B cell (primary cell): ENCODE measurements at regions not wholly inside any gene's neighbourhood (a gene's known extent, or its start where the extent isn't known, plus 50 kb on each side); places are given as distances from the start of the nearest gene placed in this dataset.

ENCODE experiments used
- ATAC-seq: fragments of 200-7000 bp; cut with Tn5 transposase; one replicate; pipeline ENCODE4 v1.10.0; 2021; ENCODE audit warnings: low read depth, mild to moderate bottlenecking, moderate number of reproducible peaks, moderate library complexity
- CTCF ChIA-PET: fragments of 350-600 bp; sonication (Branson Sonifier 250); formaldehyde crosslinking; loops from one replicate; lab custom pipeline; 2021; ENCODE audit warnings: antibody characterized with exemption, inconsistent platforms; lab: Charles Lee
- POLR2A ChIA-PET: fragments of 350-600 bp; sonication (Branson Sonifier 250); formaldehyde crosslinking; loops from one replicate; lab custom pipeline; 2021; ENCODE audit warnings: antibody characterized with exemption; lab: Charles Lee
- DNase-seq: peaks from one replicate; pipeline ENCODE4 v3.0.0; 2013
- H2AFZ ChIP-seq: 2 replicates; pipeline ENCODE4 v1.6.1; 2012; ENCODE audit warnings: mild to moderate bottlenecking, low read depth, low read length; ENCODE audit not compliant: insufficient read depth, poor library complexity, severe bottlenecking
- H3K27ac ChIP-seq, 2 donors: 1 replicate in 1 of 2; 2 replicates in 1 of 2; pipeline ENCODE4 v1.5.1; 2012 to 2013; ENCODE audit warnings: low read length in 2 of 2, mild to moderate bottlenecking in 2 of 2, moderate library complexity in 1 of 2
- H3K27me3 ChIP-seq, 4 experiments: fragments of 200-600 bp in 1 of 4; sonication (generic) in 1 of 4; replicated peaks in 1 of 4; 1 replicate in 2 of 4; 2 replicates in 2 of 4; pipeline versions ENCODE4 v1.6.1 to v1.7.0; 2013 to 2016; ENCODE audit warnings: low read length in 3 of 4, mild to moderate bottlenecking in 2 of 4, mixed read lengths in 1 of 4, moderate library complexity in 1 of 4; ENCODE audit not compliant: insufficient read depth in 4 of 4, control insufficient read depth in 3 of 4; ENCODE audit errors: control extremely low read depth in 1 of 4
- H3K36me3 ChIP-seq, 2 experiments: replicated peaks in 1 of 2; 1 replicate in 1 of 2; 2 replicates in 1 of 2; pipeline versions ENCODE4 v1.6.1 to v1.7.1; 2013; ENCODE audit warnings: low read length in 1 of 2; ENCODE audit not compliant: insufficient read depth in 2 of 2, control insufficient read depth in 1 of 2; ENCODE audit errors: control extremely low read depth in 1 of 2, extremely low read depth in 1 of 2
- H3K4me1 ChIP-seq, 2 donors: fragments of 200-600 bp in 1 of 2; sonication (generic) in 1 of 2; 1 replicate in 1 of 2; 2 replicates in 1 of 2; pipeline versions ENCODE4 v1.5.1 to v1.6.1; 2013 to 2017; ENCODE audit warnings: low read length in 2 of 2; ENCODE audit not compliant: control insufficient read depth in 2 of 2, insufficient read depth in 2 of 2
- H3K4me2 ChIP-seq: replicated peaks from 2 replicates; pipeline ENCODE3; 2012; ENCODE audit warnings: mild to moderate bottlenecking, low read depth, low read length; ENCODE audit not compliant: poor library complexity, severe bottlenecking
- H3K4me3 ChIP-seq, 5 experiments: fragments of 200-600 bp in 1 of 5; sonication (generic) in 1 of 5; 1 replicate in 3 of 5; 2 replicates in 2 of 5; pipeline versions ENCODE4 v1.5.1 to v1.7.0; 2011 to 2016; ENCODE audit warnings: low read length in 4 of 5, mild to moderate bottlenecking in 4 of 5, low read depth in 2 of 5, control low read depth in 1 of 5, moderate library complexity in 1 of 5; ENCODE audit not compliant: insufficient read depth in 1 of 5; ENCODE audit errors: control extremely low read depth in 1 of 5, extremely low read depth in 1 of 5
- H3K79me2 ChIP-seq: fragments of 200-600 bp; sonication (generic); one replicate; pipeline ENCODE4 v1.6.0; 2016; ENCODE audit warnings: low read length; ENCODE audit not compliant: control insufficient read depth, insufficient read depth
- H3K9ac ChIP-seq: fragments of 200-600 bp; sonication (generic); 2 replicates; pipeline ENCODE4 v1.6.1; 2017; ENCODE audit warnings: mild to moderate bottlenecking, low read length, moderate library complexity
- H3K9me3 ChIP-seq, 3 donors: one replicate each; pipeline versions ENCODE4 v1.6.1 to v1.7.1; 2013; ENCODE audit warnings: low read length in 2 of 3; ENCODE audit not compliant: control insufficient read depth in 2 of 3, insufficient read depth in 1 of 3; ENCODE audit errors: control extremely low read depth in 1 of 3
- H4K20me1 ChIP-seq: 2 replicates; pipeline ENCODE4 v1.6.0; 2012; ENCODE audit warnings: mild to moderate bottlenecking, low read length; ENCODE audit not compliant: insufficient read depth, control insufficient read depth, poor library complexity, severe bottlenecking
- H3K27ac Mint-ChIP-seq: one replicate; pipeline ENCODE4 v1.8.0; 2021; ENCODE audit warnings: mixed read lengths
- H3K27me3 Mint-ChIP-seq: one replicate; pipeline ENCODE4 v1.8.0; 2021; ENCODE audit warnings: mixed read lengths
- H3K4me1 Mint-ChIP-seq: one replicate; pipeline ENCODE4 v1.8.0; 2021; ENCODE audit warnings: mixed read lengths
- H3K4me3 Mint-ChIP-seq: one replicate; pipeline ENCODE4 v1.8.0; 2021; ENCODE audit warnings: mixed read lengths
- H3K9me3 Mint-ChIP-seq: one replicate; pipeline ENCODE4 v1.8.0; 2022; ENCODE audit warnings: mixed read lengths; ENCODE audit not compliant: insufficient read depth
- EZH2 ChIP-seq: IDR thresholded peaks from 2 replicates; pipeline ENCODE4 v1.6.1; 2012; ENCODE audit warnings: borderline replicate concordance, low read depth, mild to moderate bottlenecking, moderate library complexity, low read length; ENCODE audit not compliant: insufficient read depth, poor library complexity, severe bottlenecking
- WGBS: methylation state at CpG from one replicate; pipeline ENCODE4 v1.1.5; 2013; ENCODE audit warnings: missing lambda C conversion rate; ENCODE audit not compliant: insufficient coverage; 5-methylcytosine and 5-hydroxymethylcytosine counted together
- intact Hi-C: fragments of 100-400 bp; cut with micrococcal nuclease; formaldehyde crosslinking; loops from one replicate; pipeline ENCODE4 v1.10.0; 2022
- TF ChIP-seq, protein P1 (sequence below): fragments of 200-600 bp; IDR thresholded peaks from one replicate; pipeline ENCODE4 v1.8.0; 2022; ENCODE audit warnings: antibody characterized with exemption, mild to moderate bottlenecking

GRCh38 chr3:70501561-70501960 lies 189.1 kb upstream of the MDFIC2 start:
- Mint-ChIP-seq H3K27me3 (no peaks in the 10 kb centered on the region), H3K9me3 (no peaks in the 10 kb centered on the region), H3K27ac (no peak overlapping the region), H3K4me3 (no peak overlapping the region), H3K4me1 (peaks cover 10% of the 10 kb centered on the region)
- WGBS, result 0% methylated on average over 1 of the region's 3 CpGs
- TF ChIP-seq, protein P1, sequence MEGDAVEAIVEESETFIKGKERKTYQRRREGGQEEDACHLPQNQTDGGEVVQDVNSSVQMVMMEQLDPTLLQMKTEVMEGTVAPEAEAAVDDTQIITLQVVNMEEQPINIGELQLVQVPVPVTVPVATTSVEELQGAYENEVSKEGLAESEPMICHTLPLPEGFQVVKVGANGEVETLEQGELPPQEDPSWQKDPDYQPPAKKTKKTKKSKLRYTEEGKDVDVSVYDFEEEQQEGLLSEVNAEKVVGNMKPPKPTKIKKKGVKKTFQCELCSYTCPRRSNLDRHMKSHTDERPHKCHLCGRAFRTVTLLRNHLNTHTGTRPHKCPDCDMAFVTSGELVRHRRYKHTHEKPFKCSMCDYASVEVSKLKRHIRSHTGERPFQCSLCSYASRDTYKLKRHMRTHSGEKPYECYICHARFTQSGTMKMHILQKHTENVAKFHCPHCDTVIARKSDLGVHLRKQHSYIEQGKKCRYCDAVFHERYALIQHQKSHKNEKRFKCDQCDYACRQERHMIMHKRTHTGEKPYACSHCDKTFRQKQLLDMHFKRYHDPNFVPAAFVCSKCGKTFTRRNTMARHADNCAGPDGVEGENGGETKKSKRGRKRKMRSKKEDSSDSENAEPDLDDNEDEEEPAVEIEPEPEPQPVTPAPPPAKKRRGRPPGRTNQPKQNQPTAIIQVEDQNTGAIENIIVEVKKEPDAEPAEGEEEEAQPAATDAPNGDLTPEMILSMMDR, result no peak
- no peak for TF ChIP-seq EZH2
- Histone ChIP-seq H3K4me3 (no peak overlapping the region), H3K27me3 (no peaks in the 10 kb centered on the region), H4K20me1 (no peaks in the 10 kb centered on the region), H3K79me2 (no peaks in the 10 kb centered on the region), H3K4me2 (no peak overlapping the region), H2AFZ (no peak overlapping the region), H3K36me3 (no peaks in the 10 kb centered on the region), H3K27ac (no peak overlapping the region), H3K9ac (no peak overlapping the region), H3K4me1 (peaks cover 4% of the 10 kb centered on the region in 2 donors), H3K9me3 (no peaks in the 10 kb centered on the region)
- CTCF ChIA-PET, result no interaction called here
- no peak for ATAC-seq
- POLR2A ChIA-PET, result no interaction called here
- peak; percentile 12 for DNase-seq
- intact Hi-C loops, result no loop called here

DNA sequence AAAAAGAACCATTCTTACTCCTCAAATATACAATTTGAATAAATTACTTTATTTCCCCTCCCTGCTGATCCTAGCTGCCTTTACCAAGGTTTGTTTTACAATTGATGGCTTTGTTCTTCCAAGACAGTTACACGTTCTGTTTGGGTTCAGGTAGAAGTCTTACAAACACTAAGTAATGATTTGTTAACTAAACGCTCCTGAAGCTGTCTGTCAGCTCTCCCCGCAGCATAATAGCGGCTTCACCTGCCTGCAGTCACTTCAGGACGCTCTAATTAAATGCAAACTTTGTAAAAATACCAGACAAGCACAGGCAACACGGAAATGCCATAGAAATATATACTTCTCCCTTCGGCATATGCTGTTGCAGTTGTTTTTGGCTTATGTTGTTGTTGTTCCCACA lies 176.4 kb upstream of the MDFIC2 start:
- no peak overlapping the region for H3K9ac ChIP-seq
- ATAC-seq, result no peak
- DNase-seq, result no peak
- no peaks in the 10 kb centered on the region for H3K79me2 ChIP-seq
- WGBS, result 93% methylated on average over 3 of the region's 7 CpGs
- TF ChIP-seq, protein P1, result no peak
- TF ChIP-seq EZH2, result no peak
- no peaks in the 10 kb centered on the region for H3K4me1 Mint-ChIP-seq
- intact Hi-C loops, result no loop called here
- H3K4me3 Mint-ChIP-seq, result no peak overlapping the region
- no peak overlapping the region for H3K27ac ChIP-seq
- H4K20me1 ChIP-seq, result no peaks in the 10 kb centered on the region
- H3K27ac Mint-ChIP-seq, result no peak overlapping the region
- ChIA-PET CTCF (interaction anchor here (0.7 kb wide), 2 partner anchors 71 to 1611 kb away, joined by 3 read pairs; no protein-coding TSS in a partner anchor), POLR2A (no interaction called here)
- H3K36me3 ChIP-seq, result no peaks in the 10 kb centered on the region
- no peaks in the 10 kb centered on the region for H3K9me3 ChIP-seq
- H3K4me1 ChIP-seq, result no peaks in the 10 kb centered on the region
- no peak overlapping the region for H3K4me2 ChIP-seq
- no peak overlapping the region for H3K4me3 ChIP-seq
- no peaks in the 10 kb centered on the region for H3K9me3 Mint-ChIP-seq
- H3K27me3 ChIP-seq, result no peaks in the 10 kb centered on the region
- no peaks in the 10 kb centered on the region for H3K27me3 Mint-ChIP-seq
- no peak overlapping the region for H2AFZ ChIP-seq
